CD4-positive, alpha-beta T cell (primary cell): ENCODE measurements at regions not wholly inside any gene's neighbourhood (a gene's known extent, or its start where the extent isn't known, plus 50 kb on each side); places are given as distances from the start of the nearest gene placed in this dataset.

Source experiments
- ATAC-seq: fragments of 200-7000 bp; cut with Tn5 transposase; one replicate; pipeline ENCODE4 v1.10.0; 2022; ENCODE audit warnings: mild to moderate bottlenecking; ENCODE audit not compliant: poor library complexity
- CTCF ChIA-PET: fragments of 350-600 bp; sonication (Branson Sonifier 250); formaldehyde crosslinking; loops from one replicate; lab custom pipeline; 2021; ENCODE audit warnings: antibody characterized with exemption, inconsistent platforms; lab: Charles Lee
- POLR2A ChIA-PET: fragments of 350-600 bp; sonication (Branson Sonifier 250); formaldehyde crosslinking; loops from one replicate; lab custom pipeline; 2021; ENCODE audit warnings: antibody characterized with exemption, inconsistent platforms; lab: Charles Lee
- DNase-seq, 14 experiments: peaks; one replicate each; pipeline ENCODE4 v3.0.0-alpha.2; 2013 to 2020; ENCODE audit warnings: mixed read lengths in 2 of 14
- H3K27ac ChIP-seq, 2 donors: one replicate each; pipeline versions ENCODE4 v1.5.1 to v1.7.0; 2013; ENCODE audit warnings: low read length in 2 of 2, low read depth in 1 of 2, mild to moderate bottlenecking in 1 of 2
- H3K27me3 ChIP-seq, 2 experiments: 1 replicate in 1 of 2; 2 replicates in 1 of 2; pipeline versions ENCODE4 v1.6.1 to v1.7.0; 2013; ENCODE audit warnings: low read length in 2 of 2, control low read depth in 1 of 2, mild to moderate bottlenecking in 1 of 2, moderate library complexity in 1 of 2; ENCODE audit not compliant: insufficient read depth in 2 of 2, control insufficient read depth in 1 of 2
- H3K36me3 ChIP-seq: one replicate; pipeline ENCODE4 v1.6.1; 2013; ENCODE audit warnings: low read length, control low read depth; ENCODE audit not compliant: insufficient read depth
- H3K4me1 ChIP-seq: one replicate; pipeline ENCODE4 v1.6.1; 2013; ENCODE audit warnings: low read length, control low read depth; ENCODE audit not compliant: insufficient read depth
- H3K4me3 ChIP-seq: one replicate; pipeline ENCODE4 v1.5.1; 2013; ENCODE audit warnings: mild to moderate bottlenecking, low read length, moderate library complexity
- H3K9me3 ChIP-seq, 2 experiments: 1 replicate in 1 of 2; 2 replicates in 1 of 2; pipeline versions ENCODE4 v1.6.1 to v1.7.0; 2013; ENCODE audit warnings: low read length in 2 of 2, mild to moderate bottlenecking in 2 of 2, control low read depth in 1 of 2, moderate library complexity in 1 of 2; ENCODE audit not compliant: control insufficient read depth in 1 of 2, insufficient read depth in 1 of 2
- H3K27ac Mint-ChIP-seq: one replicate; pipeline ENCODE4 v1.8.0; 2020; ENCODE audit warnings: mixed read lengths
- H3K27me3 Mint-ChIP-seq: one replicate; pipeline ENCODE4 v1.8.0; 2021; ENCODE audit warnings: mixed read lengths
- H3K36me3 Mint-ChIP-seq: one replicate; pipeline ENCODE4 v1.8.0; 2021; ENCODE audit warnings: low read depth, mixed read lengths
- H3K4me1 Mint-ChIP-seq: one replicate; pipeline ENCODE4 v1.8.0; 2021; ENCODE audit warnings: low read depth, mixed read lengths
- H3K4me3 Mint-ChIP-seq: one replicate; pipeline ENCODE4 v1.8.0; 2020; ENCODE audit warnings: mild to moderate bottlenecking, mixed read lengths
- H3K9me3 Mint-ChIP-seq: one replicate; pipeline ENCODE4 v1.8.0; 2020; ENCODE audit warnings: mixed read lengths
- intact Hi-C, 2 experiments: fragments of 100-400 bp; cut with DNase I in 1 of 2; cut with micrococcal nuclease in 1 of 2; formaldehyde crosslinking; loops; one replicate each; pipeline versions ENCODE4 v1.15.1 to v1.9.0; 2023 to 2025; cut with DNase I, micrococcal nuclease
- TF ChIP-seq, protein P1 (sequence below): fragments of 200-600 bp; IDR thresholded peaks from one replicate; pipeline ENCODE4 v1.8.0; 2022; ENCODE audit warnings: antibody characterized with exemption, mild to moderate bottlenecking

GRCh38 chr14:40855343-40855742 lies 751.3 kb upstream of the LRFN5 start:
- H3K36me3 ChIP-seq: no peaks in the 10 kb centered on the region
- peaks cover 10% of the 10 kb centered on the region for H3K9me3 Mint-ChIP-seq
- no peak for ATAC-seq
- no peak for DNase-seq
- no peak overlapping the region for H3K4me3 Mint-ChIP-seq
- H3K4me1 ChIP-seq: no peaks in the 10 kb centered on the region
- peaks cover 0 to 8% of the 10 kb centered on the region in 2 experiments for H3K9me3 ChIP-seq
- H3K27me3 ChIP-seq: no peaks in the 10 kb centered on the region
- no peaks in the 10 kb centered on the region for H3K27me3 Mint-ChIP-seq
- no peak overlapping the region for H3K27ac ChIP-seq
- ChIA-PET CTCF (no interaction called here), POLR2A (no interaction called here)
- H3K36me3 Mint-ChIP-seq: no peaks in the 10 kb centered on the region
- intact Hi-C loops: no loop called here
- TF ChIP-seq, protein P1, sequence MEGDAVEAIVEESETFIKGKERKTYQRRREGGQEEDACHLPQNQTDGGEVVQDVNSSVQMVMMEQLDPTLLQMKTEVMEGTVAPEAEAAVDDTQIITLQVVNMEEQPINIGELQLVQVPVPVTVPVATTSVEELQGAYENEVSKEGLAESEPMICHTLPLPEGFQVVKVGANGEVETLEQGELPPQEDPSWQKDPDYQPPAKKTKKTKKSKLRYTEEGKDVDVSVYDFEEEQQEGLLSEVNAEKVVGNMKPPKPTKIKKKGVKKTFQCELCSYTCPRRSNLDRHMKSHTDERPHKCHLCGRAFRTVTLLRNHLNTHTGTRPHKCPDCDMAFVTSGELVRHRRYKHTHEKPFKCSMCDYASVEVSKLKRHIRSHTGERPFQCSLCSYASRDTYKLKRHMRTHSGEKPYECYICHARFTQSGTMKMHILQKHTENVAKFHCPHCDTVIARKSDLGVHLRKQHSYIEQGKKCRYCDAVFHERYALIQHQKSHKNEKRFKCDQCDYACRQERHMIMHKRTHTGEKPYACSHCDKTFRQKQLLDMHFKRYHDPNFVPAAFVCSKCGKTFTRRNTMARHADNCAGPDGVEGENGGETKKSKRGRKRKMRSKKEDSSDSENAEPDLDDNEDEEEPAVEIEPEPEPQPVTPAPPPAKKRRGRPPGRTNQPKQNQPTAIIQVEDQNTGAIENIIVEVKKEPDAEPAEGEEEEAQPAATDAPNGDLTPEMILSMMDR: no peak
- no peaks in the 10 kb centered on the region for H3K4me1 Mint-ChIP-seq
- no peak overlapping the region for H3K27ac Mint-ChIP-seq
- no peak overlapping the region for H3K4me3 ChIP-seq

DNA sequence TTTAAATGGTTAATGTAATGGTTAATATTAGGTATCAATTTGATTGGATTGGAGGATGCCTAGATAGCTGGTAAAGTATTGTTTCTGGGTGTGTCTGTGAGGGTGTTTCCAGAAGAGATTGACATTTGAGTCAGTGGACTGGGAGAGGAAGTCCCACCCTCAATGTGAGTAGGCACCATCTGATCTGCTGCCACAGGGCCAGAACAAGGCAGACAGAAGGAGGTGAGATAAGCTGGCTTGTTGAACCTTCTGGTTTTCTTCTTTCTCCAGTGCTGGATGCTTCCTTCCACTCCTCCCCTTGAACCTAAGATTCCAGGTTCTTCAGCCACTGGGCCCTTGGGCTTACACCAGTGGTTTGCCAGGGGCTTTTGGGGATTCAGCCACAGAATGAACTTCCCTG lies 756.5 kb upstream of the LRFN5 start:
- peaks cover 0 to 13% of the 10 kb centered on the region in 2 experiments for H3K9me3 ChIP-seq
- H3K4me1 Mint-ChIP-seq: no peaks in the 10 kb centered on the region

GRCh38 chr14:40847480-40847879 lies 759.2 kb upstream of the LRFN5 start:
- H3K27ac Mint-ChIP-seq: no peak overlapping the region
- POLR2A ChIA-PET: no interaction called here
- Histone ChIP-seq H3K9me3 (peaks cover 0 to 4% of the 10 kb centered on the region in 2 experiments), H3K4me3 (no peak overlapping the region), H3K27ac (no peak overlapping the region), H3K4me1 (no peaks in the 10 kb centered on the region), H3K36me3 (no peaks in the 10 kb centered on the region), H3K27me3 (no peaks in the 10 kb centered on the region)
- H3K36me3 Mint-ChIP-seq: no peaks in the 10 kb centered on the region
- CTCF ChIA-PET: no interaction called here
- H3K27me3 Mint-ChIP-seq: no peaks in the 10 kb centered on the region
- no peaks in the 10 kb centered on the region for H3K4me1 Mint-ChIP-seq
- TF ChIP-seq, protein P1: no peak
- peaks cover 4% of the 10 kb centered on the region for H3K9me3 Mint-ChIP-seq
- H3K4me3 Mint-ChIP-seq: no peak overlapping the region
- intact Hi-C loops: no loop called here
- ATAC-seq: no peak
- no peak for DNase-seq

More for the DNA sequence above, 756.5 kb upstream of the LRFN5 start:
- POLR2A ChIA-PET: no interaction called here
- Histone ChIP-seq H3K27ac (no peak overlapping the region), H3K4me1 (no peaks in the 10 kb centered on the region), H3K27me3 (no peaks in the 10 kb centered on the region), H3K36me3 (no peaks in the 10 kb centered on the region), H3K4me3 (no peak overlapping the region)
- no peak for DNase-seq
- CTCF ChIA-PET: no interaction called here
- no peaks in the 10 kb centered on the region for H3K36me3 Mint-ChIP-seq
- no peak for ATAC-seq
- TF ChIP-seq, protein P1: no peak
- no peak overlapping the region for H3K4me3 Mint-ChIP-seq
- peaks cover 4% of the 10 kb centered on the region for H3K9me3 Mint-ChIP-seq
- H3K27me3 Mint-ChIP-seq: no peaks in the 10 kb centered on the region
- intact Hi-C loops: no loop called here
- H3K27ac Mint-ChIP-seq: no peak overlapping the region
